ENCODE measurements at regions not wholly inside any gene's neighbourhood (a gene's known extent, or its start where the extent isn't known, plus 50 kb on each side); places are given as distances from the start of the nearest gene placed in this dataset.

DNA sequence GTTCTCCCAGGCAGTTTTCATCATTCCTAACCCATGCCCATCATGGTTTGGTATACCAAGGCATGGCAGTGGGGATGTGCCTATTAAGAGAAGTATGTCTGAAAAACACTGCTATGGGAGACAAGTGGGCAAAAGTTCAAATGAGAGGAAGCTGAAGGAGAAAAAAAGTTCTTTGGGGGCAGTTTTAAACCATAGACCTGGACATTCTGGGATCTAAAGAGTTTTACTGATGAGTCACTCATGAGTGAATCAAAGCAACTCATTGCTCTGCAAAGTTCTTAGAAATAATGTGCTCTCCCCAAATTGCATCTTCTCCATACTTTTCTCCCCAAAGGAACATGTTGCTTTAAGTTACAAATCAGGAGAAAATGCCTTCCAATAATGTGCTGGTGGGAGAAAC is 256.9 kb upstream of the MTPN start:
- Histone ChIP-seq H3K79me1 (ENCODE audit: low read depth, low read length) (no peaks in the 10 kb centered on the region), H3K4ac (replicated peaks; ENCODE audit: insufficient read length, low read depth, low read length) (no peak overlapping the region), H3K23me2 (ENCODE audit: low read depth, low read length) (no peaks in the 10 kb centered on the region), H3K27ac (ENCODE audit: low read depth, low read length) (no peak overlapping the region), H3K18ac (ENCODE audit: extremely low read depth, low read length) (no peak overlapping the region), H3K9ac (replicated peaks in 1 of 4; ENCODE audit: extremely low read depth in 1 of 4, low read depth in 3 of 4, low read length in 3 of 4) (no peak overlapping the region), H3K36me3 (ENCODE audit: control insufficient read depth in 2 of 4, insufficient read depth in 4 of 4, low read length in 3 of 4) (no peaks in the 10 kb centered on the region), H4K91ac (replicated peaks; ENCODE audit: insufficient read length, low read length) (no peak overlapping the region), H3K56ac (replicated peaks; ENCODE audit: insufficient read length, low read depth, low read length) (no peak overlapping the region), H2AK5ac (ENCODE audit: low read depth, low read length) (no peak overlapping the region), H4K8ac (ENCODE audit: extremely low read depth, insufficient read depth, low read length) (no peak overlapping the region), H2BK20ac (ENCODE audit: low read length) (no peak overlapping the region), H2BK15ac (ENCODE audit: low read length) (no peak overlapping the region), H2AFZ (ENCODE audit: low read length) (no peak overlapping the region), H3K14ac (ENCODE audit: insufficient read length) (no peak overlapping the region), H3K4me2 (ENCODE audit: insufficient read depth in 1 of 2, low read depth in 2 of 2, low read length in 2 of 2) (no peak overlapping the region), H2BK12ac (ENCODE audit: low read depth, low read length) (no peak overlapping the region), H2BK120ac (replicated peaks; ENCODE audit: low read depth, low read length) (no peak overlapping the region), H4K20me1 (replicated peaks in 1 of 2; ENCODE audit: control insufficient read depth in 1 of 2, insufficient read depth in 2 of 2, low read length in 2 of 2) (no peaks in the 10 kb centered on the region), H3K4me3 (ENCODE audit: extremely low read depth in 1 of 4, insufficient read depth in 2 of 4, low read depth in 3 of 4, low read length in 4 of 4) (no peak overlapping the region), H3K27me3 (replicated peaks in 1 of 4; ENCODE audit: control insufficient read depth in 3 of 4, extremely low read depth in 1 of 4, insufficient read depth in 3 of 4, low read length in 3 of 4) (no peaks in the 10 kb centered on the region), H4K5ac (ENCODE audit: insufficient read length, low read depth, low read length) (no peak overlapping the region), H3K23ac (ENCODE audit: insufficient read length) (no peak overlapping the region), H3K4me1 (replicated peaks in 1 of 4; ENCODE audit: control insufficient read depth in 3 of 4, insufficient read depth in 4 of 4, low read length in 3 of 4) (no peaks in the 10 kb centered on the region), H2BK5ac (ENCODE audit: low read depth, low read length) (no peak overlapping the region), H3K9me3 (ENCODE audit: insufficient read depth in 2 of 2, low read depth in 1 of 2, low read length in 1 of 2) (no peaks in the 10 kb centered on the region), H3K79me2 (ENCODE audit: control insufficient read depth in 1 of 2, insufficient read depth in 2 of 2, low read length in 2 of 2) (no peaks in the 10 kb centered on the region)
- no peak for FAIRE-seq
- TF ChIP-seq NRF1 (IDR thresholded peaks at IDR 0.05; ENCODE audit: low read depth, low read length) = no peak
- no peak for TF ChIP-seq GTF2F1 (IDR thresholded peaks at IDR 0.05; ENCODE audit: borderline replicate concordance, low read depth, low read length)
- TF ChIP-seq SIRT6 (IDR thresholded peaks at IDR 0.05; ENCODE audit: low read length) = no peak
- no peak for TF ChIP-seq KDM4A (IDR thresholded peaks at IDR 0.05; ENCODE audit: low read depth, low read length, severe bottlenecking)
- no peak for TF ChIP-seq RBBP5 (IDR thresholded peaks at IDR 0.05; ENCODE audit: borderline replicate concordance, low read depth, low read length)
- no peak for TF ChIP-seq NANOG (IDR thresholded peaks at IDR 0.05; ENCODE audit: insufficient read depth, low read depth, low read length, poor library complexity, severe bottlenecking)
- TF ChIP-seq BACH1 (IDR thresholded peaks at IDR 0.05; ENCODE audit: low read length) = no peak
- no peak for TF ChIP-seq JUN (IDR thresholded peaks at IDR 0.05; ENCODE audit: low read depth, low read length)
- ChIA-PET CTCF (ENCODE audit: partially characterized antibody) (no interaction called here), POLR2A (ENCODE audit: partially characterized antibody) (no interaction called here)
- DNase-seq (ENCODE audit: low read depth in 1 of 2, low spot score in 2 of 2) = no peak
